GM06990 (cell line): ENCODE measurements at regions not wholly inside any gene's neighbourhood (a gene's known extent, or its start where the extent isn't known, plus 50 kb on each side); places are given as distances from the start of the nearest gene placed in this dataset.

Experiments used
- DNase-seq: peaks from one replicate; pipeline ENCODE4 v3.0.0-alpha.2; 2011; ENCODE audit not compliant: insufficient read length; ENCODE audit errors: extremely low read depth
- H3K27me3 ChIP-seq: replicated peaks from 2 replicates; pipeline ENCODE4 v1.6.0; 2011; ENCODE audit warnings: low read length; ENCODE audit not compliant: control insufficient read depth, insufficient read depth
- H3K36me3 ChIP-seq: 2 replicates; pipeline ENCODE4 v1.5.1; 2011; ENCODE audit warnings: low read length; ENCODE audit not compliant: control insufficient read depth, insufficient read depth
- H3K4me3 ChIP-seq: replicated peaks from 2 replicates; pipeline ENCODE4 v1.5.1; 2011; ENCODE audit warnings: low read depth, mild to moderate bottlenecking, control low read depth, low read length
- CTCF ChIP-seq: IDR thresholded peaks from 2 replicates; pipeline ENCODE4 v1.5.1; 2011; ENCODE audit warnings: low read length, control low read depth, mild to moderate bottlenecking, inconsistent platforms; ENCODE audit not compliant: insufficient read depth, poor library complexity, severe bottlenecking

GRCh38 chr3:15924914-15925313 is 127.1 kb upstream of the ANKRD28 start:
- Histone ChIP-seq H3K4me3 (no peak overlapping the region), H3K36me3 (no peaks in the 10 kb centered on the region), H3K27me3 (no peaks in the 10 kb centered on the region)
- no peak for DNase-seq
- no peak for TF ChIP-seq CTCF

- no peaks in the 10 kb centered on the region for H3K27me3 ChIP-seq
- no peak for DNase-seq
- H3K36me3 ChIP-seq = no peaks in the 10 kb centered on the region
- no peak for TF ChIP-seq CTCF
- H3K4me3 ChIP-seq = no peak overlapping the region
Observed at GRCh38 chr3:15926871-15927270, 129.1 kb upstream of the ANKRD28 start.

- Histone ChIP-seq H3K27me3 (no peaks in the 10 kb centered on the region), H3K36me3 (no peaks in the 10 kb centered on the region), H3K4me3 (no peak overlapping the region)
- no peak for TF ChIP-seq CTCF
- no peak for DNase-seq
Observed at GRCh38 chr3:15927969-15928368, 130.2 kb upstream of the ANKRD28 start.

- Histone ChIP-seq H3K4me3 (no peak overlapping the region), H3K27me3 (no peaks in the 10 kb centered on the region), H3K36me3 (no peaks in the 10 kb centered on the region)
- no peak for DNase-seq
- TF ChIP-seq CTCF = no peak
Observed at GRCh38 chr3:15929944-15930571, 132.3 kb upstream of the ANKRD28 start.

GRCh38 chr3:15932348-15933300 is 134.8 kb upstream of the ANKRD28 start:
- Histone ChIP-seq H3K4me3 (no peak overlapping the region), H3K27me3 (no peaks in the 10 kb centered on the region), H3K36me3 (no peaks in the 10 kb centered on the region)
- DNase-seq = no peak
- TF ChIP-seq CTCF = no peak
